Body of pancreas (tissue), 4 donors: ENCODE measurements at regions not wholly inside any gene's neighbourhood (a gene's known extent, or its start where the extent isn't known, plus 50 kb on each side); places are given as distances from the start of the nearest gene placed in this dataset.

Experiments
- ATAC-seq: fragments of 150-250 bp; one replicate; pipeline ENCODE4 v1.9.1; 2016
- DNase-seq, 4 donors: peaks; one replicate each; pipeline ENCODE4 v3.0.0-alpha.2; 2019
- H3K27ac ChIP-seq, 4 donors: fragments of 200-600 bp; sonication (generic); 1 replicate in 3 of 4; 2 replicates in 1 of 4; pipeline versions ENCODE4 v1.5.1 to v1.6.1; 2016 to 2019; ENCODE audit warnings: mild to moderate bottlenecking in 1 of 4, mixed read lengths in 1 of 4, moderate library complexity in 1 of 4
- H3K27me3 ChIP-seq, 2 donors: fragments of 200-600 bp; sonication (generic); one replicate each; pipeline ENCODE4 v1.6.0; 2016; ENCODE audit warnings: mild to moderate bottlenecking in 1 of 2
- H3K36me3 ChIP-seq, 2 donors: fragments of 200-600 bp; sonication (generic); replicated peaks in 1 of 2; 2 replicates each; pipeline ENCODE4 v1.5.1; 2016; ENCODE audit warnings: low read depth in 2 of 2; ENCODE audit not compliant: insufficient read depth in 1 of 2
- H3K4me1 ChIP-seq: fragments of 200-600 bp; sonication (generic); one replicate; pipeline ENCODE4 v1.6.0; 2016
- H3K4me3 ChIP-seq, 2 donors: fragments of 200-600 bp; sonication (generic); 1 replicate in 1 of 2; 2 replicates in 1 of 2; pipeline ENCODE4 v1.5.1; 2016 to 2019
- H3K9me3 ChIP-seq, 3 donors: fragments of 200-600 bp; sonication (generic); 1 replicate in 2 of 3; 2 replicates in 1 of 3; pipeline ENCODE4 v1.5.1; 2016
- POLR2A ChIP-seq, 3 donors: fragments of 450-650 bp; IDR thresholded peaks; one replicate each; pipeline ENCODE4 v1.6.1; 2016; ENCODE audit warnings: antibody characterized with exemption in 3 of 3, mild to moderate bottlenecking in 2 of 3
- WGBS, 2 donors: methylation state at CpG; one replicate each; pipeline ENCODE4 v1.1.5; 2017; 5-methylcytosine and 5-hydroxymethylcytosine counted together
- intact Hi-C: fragments of 100-400 bp; cut with DNase I; formaldehyde crosslinking; loops from one replicate; pipeline ENCODE4 v1.15.1; 2023
- TF ChIP-seq, protein P1 (sequence below), 7 experiments: fragments of 450-650 bp in 4 of 7; fragments of 200-600 bp in 3 of 7; sonication (generic) in 3 of 7; IDR thresholded peaks; one replicate each; pipeline ENCODE4 v1.5.1; 2016 to 2019; ENCODE audit warnings: antibody characterized with exemption in 7 of 7

DNA sequence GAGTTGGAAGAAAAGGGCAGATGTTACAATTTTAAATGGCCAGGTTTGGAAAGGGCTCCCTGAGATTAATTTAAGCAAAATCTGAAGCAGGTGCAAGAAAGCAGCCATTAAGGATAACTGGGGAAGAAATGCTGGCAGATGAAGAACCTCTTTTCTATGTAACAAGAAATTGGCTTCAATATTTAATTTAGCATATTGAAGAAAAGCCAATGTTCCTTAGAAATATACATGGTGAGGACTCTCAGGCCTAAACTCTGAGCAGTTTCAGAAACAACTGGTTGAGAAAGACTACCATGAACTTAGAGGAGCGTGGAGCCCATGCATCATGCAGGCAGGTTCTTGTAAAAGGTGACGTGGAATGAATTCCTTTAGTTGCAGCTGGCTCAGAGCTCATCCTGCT is 152.8 kb downstream of the LRIG3 start:
- ATAC-seq: no peak

GRCh38 chr12:58773986-58774385 is 146.3 kb downstream of the LRIG3 start:
- peak overlapping the region in 2 of 4 donors; percentile 7 to 24 for H3K27ac ChIP-seq
- TF ChIP-seq POLR2A (IDR thresholded peaks at IDR 0.05): no peak
- TF ChIP-seq, protein P1, sequence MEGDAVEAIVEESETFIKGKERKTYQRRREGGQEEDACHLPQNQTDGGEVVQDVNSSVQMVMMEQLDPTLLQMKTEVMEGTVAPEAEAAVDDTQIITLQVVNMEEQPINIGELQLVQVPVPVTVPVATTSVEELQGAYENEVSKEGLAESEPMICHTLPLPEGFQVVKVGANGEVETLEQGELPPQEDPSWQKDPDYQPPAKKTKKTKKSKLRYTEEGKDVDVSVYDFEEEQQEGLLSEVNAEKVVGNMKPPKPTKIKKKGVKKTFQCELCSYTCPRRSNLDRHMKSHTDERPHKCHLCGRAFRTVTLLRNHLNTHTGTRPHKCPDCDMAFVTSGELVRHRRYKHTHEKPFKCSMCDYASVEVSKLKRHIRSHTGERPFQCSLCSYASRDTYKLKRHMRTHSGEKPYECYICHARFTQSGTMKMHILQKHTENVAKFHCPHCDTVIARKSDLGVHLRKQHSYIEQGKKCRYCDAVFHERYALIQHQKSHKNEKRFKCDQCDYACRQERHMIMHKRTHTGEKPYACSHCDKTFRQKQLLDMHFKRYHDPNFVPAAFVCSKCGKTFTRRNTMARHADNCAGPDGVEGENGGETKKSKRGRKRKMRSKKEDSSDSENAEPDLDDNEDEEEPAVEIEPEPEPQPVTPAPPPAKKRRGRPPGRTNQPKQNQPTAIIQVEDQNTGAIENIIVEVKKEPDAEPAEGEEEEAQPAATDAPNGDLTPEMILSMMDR (IDR thresholded peaks at IDR 0.05): no peak
- no peak for ATAC-seq
- peaks cover 27% of the 10 kb centered on the region for H3K4me1 ChIP-seq
- H3K36me3 ChIP-seq: no peaks in the 10 kb centered on the region
- no peak overlapping the region for H3K4me3 ChIP-seq
- intact Hi-C loops: no loop called here
- no peaks in the 10 kb centered on the region for H3K27me3 ChIP-seq
- no peaks in the 10 kb centered on the region for H3K9me3 ChIP-seq
- no peak for DNase-seq

More for the DNA sequence above, 152.8 kb downstream of the LRIG3 start:
- H3K9me3 ChIP-seq: no peaks in the 10 kb centered on the region
- no peak for DNase-seq
- WGBS, 2 donors: 89 to 96% methylated on average over 2 of the region's 2 CpGs
- TF ChIP-seq, protein P1 (IDR thresholded peaks at IDR 0.05): no peak
- TF ChIP-seq POLR2A (IDR thresholded peaks at IDR 0.05): no peak
- intact Hi-C loops: no loop called here
- no peaks in the 10 kb centered on the region for H3K36me3 ChIP-seq
- no peak overlapping the region for H3K4me3 ChIP-seq
- H3K4me1 ChIP-seq: peaks cover 44% of the 10 kb centered on the region
- no peak overlapping the region for H3K27ac ChIP-seq
- H3K27me3 ChIP-seq: no peaks in the 10 kb centered on the region

- Histone ChIP-seq H3K27ac (no peak overlapping the region), H3K4me3 (no peak overlapping the region), H3K4me1 (peaks cover 27% of the 10 kb centered on the region), H3K9me3 (peaks cover 0 to 3% (median 0%) of the 10 kb centered on the region in 3 donors), H3K27me3 (no peaks in the 10 kb centered on the region), H3K36me3 (no peaks in the 10 kb centered on the region)
- 73 to 75% methylated on average over 2 of the region's 2 CpGs for WGBS, 2 donors
- intact Hi-C loops: no loop called here
- TF ChIP-seq, protein P1 (IDR thresholded peaks at IDR 0.05): no peak
- TF ChIP-seq POLR2A (IDR thresholded peaks at IDR 0.05): no peak
- ATAC-seq (no peak), DNase-seq (no peak)
These were observed 145.6 kb downstream of the LRIG3 start for GRCh38 chr12:58774731-58775130.

DNA sequence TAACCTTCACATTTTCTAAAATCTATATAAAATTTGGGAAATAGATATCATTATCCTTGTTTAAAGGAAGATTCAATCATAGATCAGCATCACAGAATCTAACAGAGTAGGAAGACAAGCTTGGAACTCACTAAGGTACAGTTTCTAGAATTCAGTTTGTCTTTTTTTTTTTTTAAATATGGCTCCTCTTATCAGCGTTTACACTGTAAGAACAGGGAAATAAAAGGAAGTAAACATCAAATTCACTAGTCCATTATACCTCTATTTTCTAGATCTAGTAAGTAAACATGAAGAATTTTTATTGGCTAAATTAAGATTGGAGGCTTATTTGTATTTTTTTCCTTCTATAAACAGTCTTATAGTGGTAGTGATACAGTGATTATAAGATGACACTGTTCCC is 144.9 kb downstream of the LRIG3 start:
- H3K9me3 ChIP-seq: peaks cover 0 to 6% (median 0%) of the 10 kb centered on the region in 3 donors
- H3K4me1 ChIP-seq: peaks cover 27% of the 10 kb centered on the region
- ATAC-seq (no peak), DNase-seq (no peak)
- TF ChIP-seq, protein P1 (IDR thresholded peaks at IDR 0.05): no peak
- no peak for TF ChIP-seq POLR2A (IDR thresholded peaks at IDR 0.05)
- no peaks in the 10 kb centered on the region for H3K27me3 ChIP-seq
- peak overlapping the region in 1 of 4 donors; percentile 35 for H3K27ac ChIP-seq
- no peaks in the 10 kb centered on the region for H3K36me3 ChIP-seq
- WGBS, 2 donors: 26 to 30% methylated on average over 1 of the region's 1 CpG
- no peak overlapping the region for H3K4me3 ChIP-seq
- intact Hi-C loops: no loop called here

GRCh38 chr12:58776144-58776543 is 144.2 kb downstream of the LRIG3 start:
- H3K36me3 ChIP-seq: no peaks in the 10 kb centered on the region
- intact Hi-C loops: no loop called here
- DNase-seq (no peak), ATAC-seq (no peak)
- H3K27me3 ChIP-seq: no peaks in the 10 kb centered on the region
- TF ChIP-seq, protein P1 (IDR thresholded peaks at IDR 0.05): no peak
- no peak for TF ChIP-seq POLR2A (IDR thresholded peaks at IDR 0.05)
- H3K4me1 ChIP-seq: peaks cover 27% of the 10 kb centered on the region
- H3K27ac ChIP-seq: peak overlapping the region in 1 of 4 donors; percentile 35
- H3K9me3 ChIP-seq: peaks cover 0 to 6% (median 0%) of the 10 kb centered on the region in 3 donors
- no peak overlapping the region for H3K4me3 ChIP-seq
